Glutamatergic neuron (in vitro differentiated cells): ENCODE measurements at regions not wholly inside any gene's neighbourhood (a gene's known extent, or its start where the extent isn't known, plus 50 kb on each side); places are given as distances from the start of the nearest gene placed in this dataset.
"Not testable (repeated sequence)": the region's sequence is repeated elsewhere in the genome, so short reads cannot be mapped to it uniquely, and the experiment has no call there.

Source experiments
- DNase-seq: peaks from one replicate; pipeline ENCODE4 v3.0.0; 2022
- H3K27ac Mint-ChIP-seq: one replicate; pipeline ENCODE4 v1.8.0; 2020; ENCODE audit warnings: mild to moderate bottlenecking, mixed read lengths, inconsistent platforms; ENCODE audit not compliant: unreplicated experiment
- H3K27me3 Mint-ChIP-seq: one replicate; pipeline ENCODE4 v1.8.0; 2020; ENCODE audit warnings: mild to moderate bottlenecking, moderate library complexity, mixed read lengths, inconsistent platforms; ENCODE audit not compliant: unreplicated experiment
- H3K36me3 Mint-ChIP-seq: one replicate; pipeline ENCODE4 v1.8.0; 2020; ENCODE audit warnings: mild to moderate bottlenecking, mixed read lengths, inconsistent platforms; ENCODE audit not compliant: unreplicated experiment
- H3K4me1 Mint-ChIP-seq: one replicate; pipeline ENCODE4 v1.8.0; 2020; ENCODE audit warnings: mild to moderate bottlenecking, low read depth, mixed read lengths, inconsistent platforms; ENCODE audit not compliant: unreplicated experiment
- H3K4me3 Mint-ChIP-seq: one replicate; pipeline ENCODE4 v1.8.0; 2020; ENCODE audit warnings: mild to moderate bottlenecking, mixed read lengths, inconsistent platforms; ENCODE audit not compliant: unreplicated experiment
- H3K9me3 Mint-ChIP-seq: one replicate; pipeline ENCODE4 v1.8.0; 2020; ENCODE audit warnings: mild to moderate bottlenecking, moderate library complexity, mixed read lengths, inconsistent platforms; ENCODE audit not compliant: unreplicated experiment
- TF ChIP-seq, protein P1 (sequence below): fragments of 200-600 bp; sonication (generic); IDR thresholded peaks from one replicate; pipeline ENCODE4 v1.5.0; 2021; ENCODE audit not compliant: partially characterized antibody, unreplicated experiment

DNA sequence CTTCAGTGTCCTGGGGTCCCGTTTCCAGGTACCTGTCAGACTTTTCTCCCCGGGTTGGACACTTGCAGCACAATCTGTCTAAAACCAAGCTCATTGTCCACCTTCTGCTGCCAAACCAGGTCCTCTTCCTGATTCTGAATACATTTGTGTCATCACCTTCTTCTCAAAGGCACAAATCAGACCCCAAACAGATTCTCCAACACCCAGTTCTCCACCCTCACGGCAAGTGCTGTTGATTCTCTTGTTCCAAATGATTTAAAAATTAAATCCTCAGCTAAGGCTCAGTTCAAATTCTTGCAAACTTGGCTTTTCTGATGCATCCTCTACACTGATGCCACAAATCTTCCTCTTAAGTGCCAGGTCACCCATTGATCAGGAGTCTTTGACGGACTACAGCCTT is 122.5 kb upstream of the LDB2 start:
- TF ChIP-seq, protein P1, sequence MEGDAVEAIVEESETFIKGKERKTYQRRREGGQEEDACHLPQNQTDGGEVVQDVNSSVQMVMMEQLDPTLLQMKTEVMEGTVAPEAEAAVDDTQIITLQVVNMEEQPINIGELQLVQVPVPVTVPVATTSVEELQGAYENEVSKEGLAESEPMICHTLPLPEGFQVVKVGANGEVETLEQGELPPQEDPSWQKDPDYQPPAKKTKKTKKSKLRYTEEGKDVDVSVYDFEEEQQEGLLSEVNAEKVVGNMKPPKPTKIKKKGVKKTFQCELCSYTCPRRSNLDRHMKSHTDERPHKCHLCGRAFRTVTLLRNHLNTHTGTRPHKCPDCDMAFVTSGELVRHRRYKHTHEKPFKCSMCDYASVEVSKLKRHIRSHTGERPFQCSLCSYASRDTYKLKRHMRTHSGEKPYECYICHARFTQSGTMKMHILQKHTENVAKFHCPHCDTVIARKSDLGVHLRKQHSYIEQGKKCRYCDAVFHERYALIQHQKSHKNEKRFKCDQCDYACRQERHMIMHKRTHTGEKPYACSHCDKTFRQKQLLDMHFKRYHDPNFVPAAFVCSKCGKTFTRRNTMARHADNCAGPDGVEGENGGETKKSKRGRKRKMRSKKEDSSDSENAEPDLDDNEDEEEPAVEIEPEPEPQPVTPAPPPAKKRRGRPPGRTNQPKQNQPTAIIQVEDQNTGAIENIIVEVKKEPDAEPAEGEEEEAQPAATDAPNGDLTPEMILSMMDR: no peak
- peaks cover 3% of the 10 kb centered on the region for H3K27me3 Mint-ChIP-seq
- H3K27ac Mint-ChIP-seq: no peak overlapping the region
- no peaks in the 10 kb centered on the region for H3K36me3 Mint-ChIP-seq
- H3K9me3 Mint-ChIP-seq: no peaks in the 10 kb centered on the region
- H3K4me1 Mint-ChIP-seq: no peaks in the 10 kb centered on the region
- no peak for DNase-seq
- H3K4me3 Mint-ChIP-seq: no peak overlapping the region

DNA sequence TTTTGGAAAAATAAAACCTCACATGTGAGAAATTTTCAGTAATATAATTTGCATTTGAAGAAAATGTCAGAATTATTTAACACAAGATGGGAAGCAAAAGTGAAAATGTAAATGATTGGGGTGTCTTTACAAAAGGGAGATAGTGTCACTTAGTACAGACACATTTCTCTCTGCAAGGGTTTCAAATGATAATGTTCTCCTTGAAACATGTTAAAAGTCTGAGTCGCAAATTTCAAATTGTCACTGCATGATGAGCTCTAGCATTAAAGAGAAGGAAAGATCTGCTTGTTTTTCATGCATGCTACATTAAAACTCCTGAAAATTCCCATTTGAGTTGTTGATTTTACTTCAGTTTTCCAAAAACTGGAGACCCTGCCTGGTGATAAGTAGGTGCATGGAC is 122.0 kb upstream of the LDB2 start:
- Mint-ChIP-seq H3K36me3 (no peaks in the 10 kb centered on the region), H3K27ac (no peak overlapping the region), H3K27me3 (peaks cover 3% of the 10 kb centered on the region), H3K4me3 (no peak overlapping the region), H3K9me3 (no peaks in the 10 kb centered on the region), H3K4me1 (no peaks in the 10 kb centered on the region)
- no peak for DNase-seq
- TF ChIP-seq, protein P1: no peak

DNA sequence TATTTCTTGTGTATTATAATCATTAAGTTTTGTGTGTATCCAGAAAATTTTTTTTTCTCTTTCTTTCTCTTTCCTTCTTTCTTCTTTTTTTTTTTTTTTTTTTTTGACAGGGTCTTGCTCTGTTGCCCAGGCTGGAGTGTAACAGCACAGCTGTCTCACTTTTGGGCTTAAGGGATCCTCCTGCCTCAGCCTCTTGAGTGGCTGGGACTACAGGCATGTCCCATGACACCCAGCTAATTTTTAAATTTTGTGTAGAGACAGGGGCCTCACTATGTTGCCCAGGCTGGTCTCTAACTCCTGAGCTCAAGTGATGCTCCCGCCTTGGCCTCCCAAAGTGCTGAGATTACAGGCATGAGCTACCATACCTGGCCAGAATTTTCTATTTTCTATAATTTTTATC is 120.2 kb upstream of the LDB2 start:
- not testable (repeated sequence) for H3K36me3 Mint-ChIP-seq, H3K27ac Mint-ChIP-seq, DNase-seq, H3K9me3 Mint-ChIP-seq, H3K4me1 Mint-ChIP-seq, H3K27me3 Mint-ChIP-seq, H3K4me3 Mint-ChIP-seq

DNA sequence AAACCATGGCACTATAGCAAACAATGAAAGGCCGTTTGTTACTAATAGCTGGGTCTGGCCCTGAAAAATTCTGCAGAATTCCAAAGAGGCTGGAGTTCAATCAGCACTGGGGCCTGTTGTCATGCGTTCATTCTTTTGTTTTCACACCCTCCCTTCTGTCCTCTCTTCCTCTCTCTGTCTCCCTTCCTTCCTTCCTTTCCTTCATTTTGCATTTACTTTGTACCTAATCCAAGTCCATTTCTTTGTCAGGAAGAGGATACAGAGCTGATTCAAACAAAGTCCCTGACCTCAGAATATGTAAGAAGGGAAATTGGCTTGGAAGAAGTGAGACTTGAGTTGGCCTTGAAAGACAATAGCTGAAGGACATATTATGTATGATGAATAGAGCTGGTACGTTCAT is 119.6 kb upstream of the LDB2 start:
- Mint-ChIP-seq H3K27ac (no peak overlapping the region), H3K4me1 (no peaks in the 10 kb centered on the region)
- TF ChIP-seq, protein P1: no peak

DNA sequence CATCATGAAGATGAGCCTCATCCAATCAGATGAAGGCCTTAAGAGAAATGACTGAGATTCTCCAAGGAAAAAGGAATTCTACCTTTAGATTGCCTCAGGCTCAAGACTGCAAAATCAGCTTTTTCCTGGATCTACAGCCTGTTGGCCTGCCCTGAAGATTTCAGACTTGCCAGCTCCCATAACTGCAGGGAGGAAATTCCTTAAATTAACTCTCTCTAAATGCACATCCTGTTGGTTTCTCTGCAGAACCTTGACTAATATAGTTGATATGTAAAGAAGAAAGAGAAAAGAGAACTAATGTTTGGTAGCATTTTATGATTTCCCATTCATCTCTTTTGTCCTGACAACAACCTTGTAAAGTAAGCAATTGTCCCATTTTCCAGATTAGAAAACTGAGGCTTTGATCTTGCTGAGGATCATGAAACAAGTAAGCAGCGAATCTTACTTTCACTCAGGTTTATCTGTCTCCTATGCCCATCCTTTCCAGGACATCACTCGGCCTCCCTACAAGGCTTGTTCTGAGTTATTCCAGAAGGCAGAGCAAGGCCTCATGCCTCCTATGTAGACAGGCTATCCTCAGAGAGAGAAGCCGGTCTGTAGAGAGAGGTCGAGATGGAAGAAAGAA is 115.0 kb upstream of the LDB2 start:
- no peaks in the 10 kb centered on the region for H3K9me3 Mint-ChIP-seq
- H3K27me3 Mint-ChIP-seq: peaks cover 3% of the 10 kb centered on the region
- H3K4me1 Mint-ChIP-seq: no peaks in the 10 kb centered on the region
- no peak overlapping the region for H3K27ac Mint-ChIP-seq
- no peak overlapping the region for H3K4me3 Mint-ChIP-seq
- TF ChIP-seq, protein P1: no peak
- no peak for DNase-seq
- H3K36me3 Mint-ChIP-seq: no peaks in the 10 kb centered on the region

More for the DNA sequence above, 119.6 kb upstream of the LDB2 start:
- Mint-ChIP-seq H3K4me3 (no peak overlapping the region), H3K9me3 (no peaks in the 10 kb centered on the region), H3K36me3 (no peaks in the 10 kb centered on the region), H3K27me3 (peaks cover 3% of the 10 kb centered on the region)
- DNase-seq: no peak
